GM10266 (cell line): ENCODE measurements at regions not wholly inside any gene's neighbourhood (a gene's known extent, or its start where the extent isn't known, plus 50 kb on each side); places are given as distances from the start of the nearest gene placed in this dataset.

ENCODE experiments used
- DNase-seq: peaks from one replicate; pipeline ENCODE4 v3.0.0; 2012; ENCODE audit errors: extremely low spot score
- TF ChIP-seq, protein P1 (sequence below): IDR thresholded peaks from 2 replicates; pipeline ENCODE4 v1.5.1; 2012; ENCODE audit warnings: mild to moderate bottlenecking, low read depth; ENCODE audit not compliant: control insufficient read depth, insufficient read depth; ENCODE audit errors: missing control alignments

DNA sequence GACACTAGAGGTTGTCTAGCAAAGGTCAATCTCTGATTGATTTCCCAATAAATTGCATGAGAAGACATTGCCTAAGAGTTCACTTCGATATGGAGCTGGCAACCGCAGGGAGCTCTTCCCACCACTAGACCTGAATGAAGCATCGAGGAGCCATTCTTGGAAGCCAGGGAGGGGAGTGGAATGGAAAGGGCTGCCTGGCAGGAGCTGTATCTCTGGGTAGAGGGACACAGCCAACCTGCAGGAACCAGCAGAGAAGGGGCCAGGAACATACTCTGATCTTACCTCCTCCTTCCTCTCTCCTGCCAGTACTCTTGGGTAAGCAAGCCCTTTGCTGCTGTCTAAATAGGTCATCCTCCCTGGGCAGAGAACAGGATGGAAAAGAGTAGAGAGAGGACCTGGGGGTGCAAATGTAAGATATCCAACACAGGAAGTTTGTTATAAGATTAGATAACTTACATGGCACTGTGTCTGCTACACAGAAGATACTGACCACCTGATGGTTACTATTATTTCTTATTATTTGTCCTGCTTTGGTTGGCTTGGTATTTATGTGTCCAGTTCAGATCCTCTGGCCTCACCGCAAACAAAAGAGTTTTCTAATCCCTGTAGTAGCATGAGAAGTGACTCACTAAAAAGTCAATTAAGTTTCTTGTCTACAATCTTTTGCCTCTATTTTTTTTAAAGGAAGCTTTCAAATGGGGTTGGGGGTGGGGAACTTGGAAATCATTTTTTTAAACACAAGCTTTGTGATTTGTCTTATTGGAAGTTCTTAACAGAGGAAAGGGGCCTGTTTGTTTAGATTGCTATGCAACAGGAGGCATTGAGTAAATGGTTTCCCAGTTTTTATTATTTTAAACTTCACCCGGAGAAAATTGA lies 156.7 kb upstream of the TSC22D2 start:
- DNase-seq = no peak
- TF ChIP-seq, protein P1, sequence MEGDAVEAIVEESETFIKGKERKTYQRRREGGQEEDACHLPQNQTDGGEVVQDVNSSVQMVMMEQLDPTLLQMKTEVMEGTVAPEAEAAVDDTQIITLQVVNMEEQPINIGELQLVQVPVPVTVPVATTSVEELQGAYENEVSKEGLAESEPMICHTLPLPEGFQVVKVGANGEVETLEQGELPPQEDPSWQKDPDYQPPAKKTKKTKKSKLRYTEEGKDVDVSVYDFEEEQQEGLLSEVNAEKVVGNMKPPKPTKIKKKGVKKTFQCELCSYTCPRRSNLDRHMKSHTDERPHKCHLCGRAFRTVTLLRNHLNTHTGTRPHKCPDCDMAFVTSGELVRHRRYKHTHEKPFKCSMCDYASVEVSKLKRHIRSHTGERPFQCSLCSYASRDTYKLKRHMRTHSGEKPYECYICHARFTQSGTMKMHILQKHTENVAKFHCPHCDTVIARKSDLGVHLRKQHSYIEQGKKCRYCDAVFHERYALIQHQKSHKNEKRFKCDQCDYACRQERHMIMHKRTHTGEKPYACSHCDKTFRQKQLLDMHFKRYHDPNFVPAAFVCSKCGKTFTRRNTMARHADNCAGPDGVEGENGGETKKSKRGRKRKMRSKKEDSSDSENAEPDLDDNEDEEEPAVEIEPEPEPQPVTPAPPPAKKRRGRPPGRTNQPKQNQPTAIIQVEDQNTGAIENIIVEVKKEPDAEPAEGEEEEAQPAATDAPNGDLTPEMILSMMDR = no peak

DNA sequence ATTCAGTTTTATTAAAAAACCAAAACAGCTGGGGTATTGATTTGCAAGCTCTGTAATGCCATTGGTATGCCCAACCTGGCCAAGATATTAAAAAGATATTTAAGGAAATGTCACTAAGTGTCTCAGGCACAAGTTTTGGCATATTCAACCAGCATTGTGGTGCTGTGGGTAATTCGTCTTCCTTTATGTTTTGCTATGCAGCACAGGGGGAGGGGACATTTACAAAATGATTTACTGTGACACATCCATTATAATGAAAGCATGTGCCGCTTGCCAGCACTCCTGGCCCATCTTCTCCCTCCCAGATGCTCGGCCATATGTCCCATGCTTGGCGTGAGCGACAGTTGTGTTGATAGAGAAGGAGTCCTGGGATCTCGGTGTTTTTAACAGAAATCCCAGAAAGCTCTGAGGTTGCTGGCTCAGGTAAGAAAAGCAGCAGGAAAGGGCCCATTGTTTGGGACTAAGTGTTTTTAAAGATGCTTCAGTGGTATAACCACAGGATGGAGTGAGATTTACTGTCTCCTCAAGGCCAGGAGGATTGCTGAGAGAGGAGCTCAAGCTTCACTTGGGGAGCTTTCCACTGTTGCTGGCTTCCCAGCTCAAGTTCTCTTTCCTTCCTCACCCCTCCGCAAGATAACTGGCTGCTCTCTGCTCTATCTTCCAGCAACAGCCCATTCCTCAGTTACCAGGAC lies 158.2 kb upstream of the TSC22D2 start:
- TF ChIP-seq, protein P1 = no peak

DNA sequence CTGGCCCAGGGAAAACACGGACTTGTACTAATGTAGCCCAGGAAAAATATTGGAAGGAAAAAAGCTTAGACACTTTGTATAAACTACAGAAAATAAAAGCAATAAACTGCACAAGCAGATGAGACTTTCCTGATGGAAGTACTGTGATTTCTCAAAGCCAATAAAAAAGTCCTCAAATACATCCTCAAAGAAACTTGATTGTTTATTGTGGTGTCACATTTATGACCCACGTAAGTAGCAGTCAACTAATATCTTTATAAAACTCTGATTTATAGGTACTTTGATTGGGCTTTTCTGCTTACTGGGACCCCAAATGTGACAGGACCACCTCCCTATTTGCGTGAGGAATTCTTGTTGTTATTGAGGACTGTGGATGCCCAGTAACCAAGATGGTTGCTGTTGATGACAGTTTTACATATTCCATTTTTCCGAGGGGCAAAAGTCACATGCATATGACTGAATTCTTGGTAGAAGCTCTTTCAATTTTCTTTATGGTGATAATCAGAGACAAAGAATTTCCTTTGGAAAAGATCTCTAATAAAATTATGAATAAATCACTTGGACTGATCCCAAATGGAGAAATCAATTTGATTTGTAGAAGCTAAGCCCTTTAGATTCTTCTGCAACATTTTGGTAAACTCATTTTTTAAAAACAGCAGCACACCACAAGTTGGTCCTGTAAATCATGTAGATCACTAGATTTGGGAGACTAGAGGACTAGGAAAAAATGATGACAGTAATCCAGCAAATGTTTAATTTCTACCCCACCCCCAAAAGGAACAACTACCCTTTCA lies 159.0 kb upstream of the TSC22D2 start:
- TF ChIP-seq, protein P1 = no peak
- DNase-seq = no peak

More for the DNA sequence above, 158.2 kb upstream of the TSC22D2 start:
- DNase-seq = no peak

DNA sequence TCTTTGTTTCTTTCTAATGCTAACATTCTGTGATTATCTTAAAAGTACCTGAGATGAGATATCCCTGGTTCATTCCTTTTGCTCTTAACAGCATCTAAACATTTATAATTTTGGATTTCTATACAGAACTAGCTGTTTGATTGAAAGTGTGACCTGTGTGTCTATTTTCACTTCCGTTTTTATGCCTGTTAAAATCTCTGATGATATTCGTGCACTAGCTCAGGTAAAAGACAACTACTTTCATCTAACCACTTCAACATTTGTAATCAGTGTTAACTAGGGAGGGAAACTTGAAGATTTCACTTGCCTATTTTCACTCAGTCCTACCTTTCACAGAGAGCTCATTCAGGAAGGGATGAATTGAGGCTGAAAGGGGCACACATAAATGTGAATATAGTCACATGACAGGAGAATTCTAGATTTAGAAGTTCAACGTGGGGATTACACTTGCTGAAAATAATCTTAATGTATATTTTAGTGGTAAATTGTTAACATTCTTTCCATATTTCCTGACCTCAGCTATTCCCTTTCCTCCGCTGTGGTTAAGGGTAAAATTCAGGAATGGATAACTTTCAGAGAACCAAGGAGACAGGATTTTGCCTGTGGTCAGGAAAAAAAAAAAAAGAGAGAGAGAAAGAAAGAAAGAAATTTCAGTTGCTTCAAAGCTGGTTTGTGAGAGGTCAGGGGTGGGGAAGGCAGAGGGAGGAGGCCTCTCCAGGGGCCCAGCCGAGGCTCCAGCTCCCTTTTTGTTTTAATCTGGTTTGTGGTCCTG lies 159.8 kb upstream of the TSC22D2 start:
- TF ChIP-seq, protein P1 = no peak
- no peak for DNase-seq

DNA sequence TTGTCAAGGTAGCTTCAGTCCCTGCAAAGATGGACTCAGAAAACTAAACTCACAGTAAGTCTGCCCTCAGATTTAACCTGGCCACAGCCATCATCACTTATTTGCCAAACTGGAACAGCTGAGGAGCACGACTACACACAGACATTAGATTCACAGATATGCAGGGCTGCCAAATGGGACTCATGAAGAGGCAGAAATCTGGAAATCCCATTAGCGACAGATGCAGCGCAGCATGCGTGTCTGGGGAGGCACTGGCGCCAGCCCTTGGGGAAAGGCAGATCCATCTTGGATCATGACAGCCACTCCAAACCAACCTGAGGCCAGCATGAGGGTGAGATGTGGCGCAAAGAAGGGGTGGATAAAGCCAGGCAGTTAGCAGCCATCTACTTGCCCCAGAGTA lies 160.7 kb upstream of the TSC22D2 start:
- TF ChIP-seq, protein P1 = no peak
- DNase-seq = no peak

DNA sequence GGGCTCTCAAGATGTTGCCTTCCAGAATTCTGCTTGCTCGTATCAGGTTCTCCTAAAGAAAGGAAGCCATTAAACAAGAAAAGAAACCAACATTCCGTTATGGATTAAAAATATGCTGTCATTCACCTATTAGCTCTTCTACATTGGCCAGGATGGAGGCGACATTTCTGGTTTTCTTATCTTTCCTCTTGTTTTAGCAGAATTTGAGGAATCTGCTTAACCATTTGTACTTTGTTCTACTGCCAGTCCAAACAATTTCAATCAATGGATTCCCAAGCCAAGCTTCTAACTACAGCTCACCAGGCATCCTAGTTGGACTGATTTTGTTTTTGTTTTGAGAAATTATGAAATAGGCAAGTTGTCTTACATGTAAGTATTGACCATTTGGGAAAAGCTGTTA lies 164.6 kb upstream of the TSC22D2 start:
- TF ChIP-seq, protein P1 = no peak
- DNase-seq = no peak
